A549 (cell line): ENCODE measurements at regions not wholly inside any gene's neighbourhood (a gene's known extent, or its start where the extent isn't known, plus 50 kb on each side); places are given as distances from the start of the nearest gene placed in this dataset.

ENCODE experiments used
- ATAC-seq, 2 experiments: fragments of 200-7000 bp in 1 of 2; fragments of >200 bp in 1 of 2; cut with Nextera tagmentation in 1 of 2; cut with Tn5 transposase in 1 of 2; 3 replicates each; pipeline versions ENCODE4 v1.8.0 to v1.9.1; 2018 to 2020; ENCODE audit warnings: mild to moderate bottlenecking in 1 of 2, moderate library complexity in 1 of 2
- CTCF ChIA-PET: fragments of 300-600 bp; sonication (Branson Sonifier 250); formaldehyde crosslinking; extraction: SDS; loops from one replicate; lab custom pipeline; 2021; ENCODE audit warnings: antibody characterized with exemption, inconsistent platforms; lab: Yijun Ruan, JAX
- POLR2A ChIA-PET: fragments of 350-600 bp; formaldehyde crosslinking; extraction: SDS; loops from one replicate; lab custom pipeline; 2021; ENCODE audit warnings: antibody characterized with exemption, inconsistent platforms; lab: Yijun Ruan, JAX
- DNase-seq, 2 experiments: peaks; one replicate each; pipeline versions ENCODE4 v3.0.0 to v3.0.0-alpha.2; 2011 to 2016; ENCODE audit warnings: low read depth in 1 of 2, low spot score in 1 of 2
- FAIRE-seq: peaks from 2 replicates; lab custom pipeline; 2011; peaks lifted over from hg19 to GRCh38; lab: Jason Lieb, UNC
- H3K27ac ChIP-seq, 2 experiments: fragments of >200 bp; sonication (Bioruptor Twin); formaldehyde crosslinking; 3 replicates each; pipeline ENCODE4 v1.5.1; 2016 to 2017
- H3K4me1 ChIP-seq: fragments of >200 bp; sonication (Bioruptor Twin); formaldehyde crosslinking; 3 replicates; pipeline ENCODE4 v1.6.1; 2016
- H3K4me2 ChIP-seq: fragments of >200 bp; sonication (Bioruptor Twin); formaldehyde crosslinking; 3 replicates; pipeline ENCODE4 v1.6.1; 2016
- H3K4me3 ChIP-seq: fragments of >200 bp; sonication (Bioruptor Twin); formaldehyde crosslinking; 3 replicates; pipeline ENCODE4 v1.5.1; 2016
- H3K9me3 ChIP-seq: fragments of >200 bp; sonication (Bioruptor Twin); formaldehyde crosslinking; 3 replicates; pipeline ENCODE4 v1.6.1; 2016
- BHLHE40 ChIP-seq: IDR thresholded peaks from 2 replicates; pipeline ENCODE4 v1.6.1; 2012; ENCODE audit warnings: low read depth, low read length, inconsistent platforms
- CEBPB ChIP-seq, 2 experiments: fragments of >200 bp in 1 of 2; sonication (Bioruptor Twin) in 1 of 2; formaldehyde crosslinking in 1 of 2; IDR thresholded peaks; 2 replicates each; pipeline ENCODE4 v1.6.1; 2012 to 2016
- CHD2 ChIP-seq: fragments of 150-350 bp; IDR thresholded peaks from 2 replicates; pipeline ENCODE4 v1.6.1; 2014; ENCODE audit warnings: low read length; ENCODE audit not compliant: partially characterized antibody
- CHD4 ChIP-seq: fragments of 200-600 bp; sonication (generic); IDR thresholded peaks from 2 replicates; pipeline ENCODE4 v1.6.1; 2016; ENCODE audit warnings: antibody characterized with exemption, mild to moderate bottlenecking, borderline replicate concordance
- ESRRA ChIP-seq: fragments of 150-350 bp; IDR thresholded peaks from 2 replicates; pipeline ENCODE4 v1.6.1; 2014; ENCODE audit warnings: mild to moderate bottlenecking, low read length, borderline replicate concordance
- FOSL2 ChIP-seq, 2 experiments: fragments of 450-650 bp in 1 of 2; fragments of >200 bp in 1 of 2; sonication (Bioruptor Twin) in 1 of 2; formaldehyde crosslinking; IDR thresholded peaks; 2 replicates each; pipeline versions ENCODE4 v1.5.0 to v1.6.1; 2016 to 2020; ENCODE audit warnings: mild to moderate bottlenecking in 1 of 2, moderate library complexity in 1 of 2
- FOXS1 ChIP-seq: fragments of 250-450 bp; sonication (Bioruptor Pico); IDR thresholded peaks from 2 replicates; pipeline ENCODE4 v1.5.0; 2020; ENCODE audit warnings: mild to moderate bottlenecking, moderate library complexity
- GATA3 ChIP-seq: IDR thresholded peaks from 2 replicates; pipeline ENCODE4 v1.6.1; 2012; ENCODE audit warnings: borderline replicate concordance
- HDAC2 ChIP-seq: fragments of 200-600 bp; sonication (generic); IDR thresholded peaks from 2 replicates; pipeline ENCODE4 v1.6.1; 2016
- HEYL ChIP-seq: fragments of 250-450 bp; sonication (Bioruptor Pico); IDR thresholded peaks from 2 replicates; pipeline ENCODE4 v1.8.0; 2021; ENCODE audit warnings: mild to moderate bottlenecking, moderate library complexity
- HOXB13 ChIP-seq: fragments of 250-450 bp; sonication (Bioruptor Pico); IDR thresholded peaks from 2 replicates; pipeline ENCODE4 v1.5.0; 2020; ENCODE audit warnings: low read depth, mild to moderate bottlenecking, moderate library complexity
- HOXB5 ChIP-seq: fragments of 250-450 bp; sonication (Bioruptor Pico); IDR thresholded peaks from 2 replicates; pipeline ENCODE4 v1.5.0; 2020; ENCODE audit warnings: mild to moderate bottlenecking, moderate library complexity
- JUN ChIP-seq, 2 experiments: fragments of >200 bp; sonication (Bioruptor Twin); formaldehyde crosslinking; IDR thresholded peaks; 2 replicates in 1 of 2; 3 replicates in 1 of 2; pipeline ENCODE4 v1.6.1; 2016 to 2017
- KDM1A ChIP-seq: fragments of 200-600 bp; sonication (generic); IDR thresholded peaks from 2 replicates; pipeline ENCODE4 v1.6.1; 2016; ENCODE audit warnings: low read depth, mild to moderate bottlenecking
- KDM5A ChIP-seq: fragments of 200-600 bp; sonication (generic); IDR thresholded peaks from 2 replicates; pipeline ENCODE4 v1.6.1; 2016; ENCODE audit warnings: antibody characterized with exemption, mild to moderate bottlenecking
- MAZ ChIP-seq: fragments of 150-350 bp; IDR thresholded peaks from 2 replicates; pipeline ENCODE4 v1.6.1; 2014; ENCODE audit warnings: antibody characterized with exemption, low read depth, low read length, borderline replicate concordance
- NR3C1 ChIP-seq: fragments of >200 bp; sonication (Bioruptor Twin); formaldehyde crosslinking; IDR thresholded peaks from 3 replicates; pipeline ENCODE4 v1.6.1; 2017
- PHF8 ChIP-seq: fragments of 200-600 bp; sonication (generic); IDR thresholded peaks from 2 replicates; pipeline ENCODE4 v1.6.1; 2016; ENCODE audit warnings: low read depth, mild to moderate bottlenecking, antibody characterized with exemption, moderate library complexity, borderline replicate concordance
- POLR2A ChIP-seq: IDR thresholded peaks from 2 replicates; pipeline ENCODE4 v1.6.1; 2012; ENCODE audit warnings: mild to moderate bottlenecking, low read length
- POLR2AphosphoS2 ChIP-seq: conservative IDR thresholded peaks from 2 replicates; pipeline ENCODE4 v1.6.1; 2012; ENCODE audit warnings: low read length, improper control_type of control experiment, inconsistent platforms
- RAD21 ChIP-seq, 2 experiments: fragments of >200 bp in 1 of 2; sonication (Bioruptor Twin) in 1 of 2; formaldehyde crosslinking in 1 of 2; IDR thresholded peaks in 1 of 2; conservative IDR thresholded peaks in 1 of 2; 2 replicates in 1 of 2; 3 replicates in 1 of 2; pipeline ENCODE4 v1.6.1; 2012 to 2018; ENCODE audit warnings: inconsistent platforms in 1 of 2
- RCOR1 ChIP-seq: fragments of 150-350 bp; IDR thresholded peaks from 2 replicates; pipeline ENCODE4 v1.6.1; 2014; ENCODE audit warnings: antibody characterized with exemption, low read length, low read depth
- SMC3 ChIP-seq: fragments of >200 bp; sonication (Bioruptor Twin); formaldehyde crosslinking; IDR thresholded peaks from 3 replicates; pipeline ENCODE4 v1.6.1; 2018; ENCODE audit warnings: inconsistent platforms
- SREBF2 ChIP-seq: fragments of 450-650 bp; IDR thresholded peaks from 2 replicates; pipeline ENCODE4 v1.6.1; 2014; ENCODE audit warnings: mild to moderate bottlenecking, moderate library complexity
- ZC3H11A ChIP-seq: fragments of 450-650 bp; IDR thresholded peaks from 2 replicates; pipeline ENCODE4 v1.6.1; 2014; ENCODE audit warnings: antibody characterized with exemption, mild to moderate bottlenecking
- ZFP36 ChIP-seq: fragments of 450-650 bp; IDR thresholded peaks from 2 replicates; pipeline ENCODE4 v1.6.1; 2014; ENCODE audit warnings: borderline replicate concordance; ENCODE audit not compliant: partially characterized antibody
- WGBS: methylation state at CpG from one replicate; pipeline ENCODE4 v1.1.6; 2017; ENCODE audit errors: missing lambda C conversion rate; 5-methylcytosine and 5-hydroxymethylcytosine counted together
- TF ChIP-seq, protein P1 (sequence below): fragments of 250-450 bp; sonication (Bioruptor Pico); IDR thresholded peaks from 2 replicates; pipeline ENCODE4 v1.5.0; 2021; ENCODE audit warnings: mild to moderate bottlenecking, moderate library complexity, borderline replicate concordance
- TF ChIP-seq, protein P2 (sequence below): fragments of >200 bp; sonication (Bioruptor Twin); formaldehyde crosslinking; IDR thresholded peaks from 2 replicates; pipeline ENCODE4 v1.6.1; 2016
- TF ChIP-seq, protein P3 (sequence below): fragments of >200 bp; sonication (Bioruptor Twin); formaldehyde crosslinking; IDR thresholded peaks from 3 replicates; pipeline ENCODE4 v1.5.1; 2016
- TF ChIP-seq, protein P4 (sequence below): fragments of 150-350 bp; IDR thresholded peaks from 2 replicates; pipeline ENCODE4 v1.6.1; 2014; ENCODE audit warnings: low read depth, mild to moderate bottlenecking, low read length

DNA sequence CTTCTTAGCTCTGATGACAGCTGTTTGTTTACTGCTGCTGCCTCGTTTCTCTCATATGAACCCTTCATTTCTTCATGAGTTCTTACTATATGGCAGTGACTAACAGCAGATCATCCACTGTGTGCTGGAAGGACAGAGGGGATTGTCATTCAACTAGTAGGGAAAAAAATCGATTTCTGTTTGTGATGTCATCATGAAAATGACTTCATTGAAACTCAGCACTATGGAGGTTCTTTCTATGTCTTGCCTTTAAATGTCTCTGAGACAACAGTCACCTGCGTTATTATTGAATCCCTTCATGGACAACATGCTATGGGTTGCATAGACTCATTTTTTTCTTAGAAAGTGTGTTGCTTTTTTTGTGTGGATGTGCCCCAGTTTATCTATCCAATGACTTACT is 394.4 kb downstream of the DOK5 start:
- H3K9me3 ChIP-seq = no peaks in the 10 kb centered on the region
- ChIA-PET POLR2A (no interaction called here), CTCF (no interaction called here)
- FAIRE-seq (no peak), DNase-seq (no peak), ATAC-seq (no peak)
- no peak overlapping the region for H3K4me3 ChIP-seq
- 1% methylated on average over 3 of the region's 3 CpGs for WGBS
- no peak overlapping the region for H3K4me2 ChIP-seq
- no peaks in the 10 kb centered on the region for H3K4me1 ChIP-seq
- TF ChIP-seq POLR2A = no peak
- TF ChIP-seq CEBPB (IDR thresholded peaks at IDR 0.05) = no peak
- TF ChIP-seq MAZ = no peak
- TF ChIP-seq HEYL (CRISPR knock-in tag) = no peak
- TF ChIP-seq, protein P1, sequence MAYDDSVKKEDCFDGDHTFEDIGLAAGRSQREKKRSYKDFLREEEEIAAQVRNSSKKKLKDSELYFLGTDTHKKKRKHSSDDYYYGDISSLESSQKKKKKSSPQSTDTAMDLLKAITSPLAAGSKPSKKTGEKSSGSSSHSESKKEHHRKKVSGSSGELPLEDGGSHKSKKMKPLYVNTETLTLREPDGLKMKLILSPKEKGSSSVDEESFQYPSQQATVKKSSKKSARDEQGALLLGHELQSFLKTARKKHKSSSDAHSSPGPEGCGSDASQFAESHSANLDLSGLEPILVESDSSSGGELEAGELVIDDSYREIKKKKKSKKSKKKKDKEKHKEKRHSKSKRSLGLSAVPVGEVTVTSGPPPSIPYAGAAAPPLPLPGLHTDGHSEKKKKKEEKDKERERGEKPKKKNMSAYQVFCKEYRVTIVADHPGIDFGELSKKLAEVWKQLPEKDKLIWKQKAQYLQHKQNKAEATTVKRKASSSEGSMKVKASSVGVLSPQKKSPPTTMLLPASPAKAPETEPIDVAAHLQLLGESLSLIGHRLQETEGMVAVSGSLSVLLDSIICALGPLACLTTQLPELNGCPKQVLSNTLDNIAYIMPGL = no peak
- TF ChIP-seq RAD21 (conservative IDR thresholded peaks at IDR 0.05 in 1 of 2, IDR thresholded peaks at IDR 0.05 in 1 of 2) = no peak
- no peak for TF ChIP-seq ZC3H11A
- TF ChIP-seq, protein P2, sequence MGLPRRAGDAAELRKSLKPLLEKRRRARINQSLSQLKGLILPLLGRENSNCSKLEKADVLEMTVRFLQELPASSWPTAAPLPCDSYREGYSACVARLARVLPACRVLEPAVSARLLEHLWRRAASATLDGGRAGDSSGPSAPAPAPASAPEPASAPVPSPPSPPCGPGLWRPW = no peak
- no peak for TF ChIP-seq HDAC2
- no peak for TF ChIP-seq GATA3
- no peak for TF ChIP-seq KDM1A
- no peak for TF ChIP-seq HOXB5 (CRISPR knock-in tag)
- no peak for TF ChIP-seq SMC3
- no peak for TF ChIP-seq FOSL2 (IDR thresholded peaks at IDR 0.05)
- no peak for TF ChIP-seq FOSL2 (CRISPR knock-in tag; IDR thresholded peaks at IDR 0.05)
- TF ChIP-seq HOXB13 (CRISPR knock-in tag) = no peak
- TF ChIP-seq, all 56 proteins: peak for 0
- H3K27ac ChIP-seq = no peak overlapping the region

DNA sequence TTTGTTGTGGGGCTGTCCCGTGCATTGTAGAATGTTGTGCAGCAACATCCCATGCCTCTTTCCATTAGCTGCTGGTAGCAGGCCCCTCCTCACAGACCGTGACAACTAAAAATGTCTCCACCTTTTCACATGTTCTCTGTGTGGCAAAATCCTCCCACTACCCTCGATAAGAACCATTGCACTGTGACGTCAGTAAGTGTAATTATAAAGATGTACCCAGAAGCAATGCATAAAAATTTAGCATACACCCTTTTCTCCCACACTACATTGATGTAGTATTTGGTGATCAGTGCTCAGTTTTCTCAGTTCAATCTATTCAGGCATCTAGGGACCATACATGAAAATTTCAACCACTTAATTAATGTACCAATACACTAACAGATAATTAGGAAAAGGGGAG is 389.9 kb downstream of the DOK5 start:
- CTCF ChIA-PET = no interaction called here
- no peak overlapping the region for H3K4me2 ChIP-seq
- H3K4me3 ChIP-seq = no peak overlapping the region
- FAIRE-seq = no peak
- no peak for DNase-seq
- H3K9me3 ChIP-seq = no peaks in the 10 kb centered on the region
- WGBS = 0% methylated on average over 4 of the region's 4 CpGs
- H3K4me1 ChIP-seq = no peaks in the 10 kb centered on the region
- H3K27ac ChIP-seq = no peak overlapping the region
- TF ChIP-seq CHD2 = no peak
- no peak for TF ChIP-seq SREBF2
- no peak for TF ChIP-seq KDM1A
- no peak for TF ChIP-seq NR3C1
- TF ChIP-seq CHD4 = no peak
- no peak for TF ChIP-seq JUN (IDR thresholded peaks at IDR 0.05)
- TF ChIP-seq POLR2A = no peak
- TF ChIP-seq BHLHE40 = no peak
- no peak for ATAC-seq
- POLR2A ChIA-PET = no interaction called here

DNA sequence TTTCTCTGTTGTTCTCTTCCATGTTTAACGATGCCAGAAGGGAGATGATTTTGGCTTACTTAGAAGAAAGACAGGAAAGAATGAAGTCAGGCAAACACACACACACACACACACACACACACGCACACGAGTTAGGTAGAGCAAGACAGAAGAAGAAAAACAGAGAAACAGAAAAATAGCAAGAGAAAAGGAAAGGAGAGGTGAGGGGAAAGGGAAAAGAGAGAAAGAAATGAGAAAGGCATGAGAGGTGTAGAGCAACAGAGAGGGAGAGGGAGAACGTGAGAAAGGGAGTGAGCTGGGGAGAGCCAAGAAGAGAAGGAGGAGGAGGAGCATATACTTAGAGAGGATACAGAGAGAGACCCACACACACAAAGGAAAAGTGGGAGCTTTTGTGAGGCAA is 385.3 kb downstream of the DOK5 start:
- H3K4me3 ChIP-seq = no peak overlapping the region
- no peak for DNase-seq
- H3K4me1 ChIP-seq = no peaks in the 10 kb centered on the region
- ChIA-PET CTCF (no interaction called here), POLR2A (no interaction called here)
- no peak overlapping the region for H3K27ac ChIP-seq
- no peak for FAIRE-seq
- H3K4me2 ChIP-seq = no peak overlapping the region
- WGBS = 2% methylated on average over 4 of the region's 4 CpGs
- no peak for ATAC-seq
- no peaks in the 10 kb centered on the region for H3K9me3 ChIP-seq
- TF ChIP-seq HOXB5 (CRISPR knock-in tag) (no peak), POLR2AphosphoS2 (no peak), PHF8 (no peak), ESRRA (no peak), MAZ (no peak), FOXS1 (CRISPR knock-in tag) (no peak), KDM5A (no peak), ZFP36 (no peak), RCOR1 (no peak), HOXB13 (CRISPR knock-in tag) (no peak)
- TF ChIP-seq, protein P1 = no peak
- TF ChIP-seq, protein P3, sequence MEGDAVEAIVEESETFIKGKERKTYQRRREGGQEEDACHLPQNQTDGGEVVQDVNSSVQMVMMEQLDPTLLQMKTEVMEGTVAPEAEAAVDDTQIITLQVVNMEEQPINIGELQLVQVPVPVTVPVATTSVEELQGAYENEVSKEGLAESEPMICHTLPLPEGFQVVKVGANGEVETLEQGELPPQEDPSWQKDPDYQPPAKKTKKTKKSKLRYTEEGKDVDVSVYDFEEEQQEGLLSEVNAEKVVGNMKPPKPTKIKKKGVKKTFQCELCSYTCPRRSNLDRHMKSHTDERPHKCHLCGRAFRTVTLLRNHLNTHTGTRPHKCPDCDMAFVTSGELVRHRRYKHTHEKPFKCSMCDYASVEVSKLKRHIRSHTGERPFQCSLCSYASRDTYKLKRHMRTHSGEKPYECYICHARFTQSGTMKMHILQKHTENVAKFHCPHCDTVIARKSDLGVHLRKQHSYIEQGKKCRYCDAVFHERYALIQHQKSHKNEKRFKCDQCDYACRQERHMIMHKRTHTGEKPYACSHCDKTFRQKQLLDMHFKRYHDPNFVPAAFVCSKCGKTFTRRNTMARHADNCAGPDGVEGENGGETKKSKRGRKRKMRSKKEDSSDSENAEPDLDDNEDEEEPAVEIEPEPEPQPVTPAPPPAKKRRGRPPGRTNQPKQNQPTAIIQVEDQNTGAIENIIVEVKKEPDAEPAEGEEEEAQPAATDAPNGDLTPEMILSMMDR = no peak
- TF ChIP-seq, protein P4, sequence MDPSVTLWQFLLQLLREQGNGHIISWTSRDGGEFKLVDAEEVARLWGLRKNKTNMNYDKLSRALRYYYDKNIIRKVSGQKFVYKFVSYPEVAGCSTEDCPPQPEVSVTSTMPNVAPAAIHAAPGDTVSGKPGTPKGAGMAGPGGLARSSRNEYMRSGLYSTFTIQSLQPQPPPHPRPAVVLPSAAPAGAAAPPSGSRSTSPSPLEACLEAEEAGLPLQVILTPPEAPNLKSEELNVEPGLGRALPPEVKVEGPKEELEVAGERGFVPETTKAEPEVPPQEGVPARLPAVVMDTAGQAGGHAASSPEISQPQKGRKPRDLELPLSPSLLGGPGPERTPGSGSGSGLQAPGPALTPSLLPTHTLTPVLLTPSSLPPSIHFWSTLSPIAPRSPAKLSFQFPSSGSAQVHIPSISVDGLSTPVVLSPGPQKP = no peak
